ENCODE measurements at regions not wholly inside any gene's neighbourhood (a gene's known extent, or its start where the extent isn't known, plus 50 kb on each side); places are given as distances from the start of the nearest gene placed in this dataset.

DNA sequence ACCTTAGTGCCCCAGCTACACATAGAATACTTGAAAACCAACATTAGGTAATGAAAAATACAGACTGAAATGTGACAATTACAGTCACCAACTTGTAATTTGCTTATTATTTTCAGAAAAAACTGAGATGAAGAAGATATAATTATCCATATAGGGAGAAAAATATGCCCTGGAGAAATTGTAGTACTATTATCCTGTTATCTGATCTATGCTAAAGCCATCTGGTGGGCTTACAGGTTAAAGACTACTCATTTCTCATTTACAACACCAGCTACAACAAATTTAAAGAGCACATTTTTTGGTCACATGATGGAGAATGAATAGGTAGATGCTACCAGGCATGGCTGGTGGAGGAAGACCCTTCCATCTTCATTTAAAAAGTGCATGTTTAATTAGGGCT lies 79.6 kb upstream of the NYAP2 start (continued):
- TF ChIP-seq ARID2 (CRISPR knock-in tag; IDR thresholded peaks at IDR 0.05; ENCODE audit: borderline replicate concordance): no peak
- no peak for TF ChIP-seq DR1 (CRISPR knock-in tag; IDR thresholded peaks at IDR 0.05)
- TF ChIP-seq RFX3 (CRISPR knock-in tag; IDR thresholded peaks at IDR 0.05): no peak
- TF ChIP-seq, protein P1, sequence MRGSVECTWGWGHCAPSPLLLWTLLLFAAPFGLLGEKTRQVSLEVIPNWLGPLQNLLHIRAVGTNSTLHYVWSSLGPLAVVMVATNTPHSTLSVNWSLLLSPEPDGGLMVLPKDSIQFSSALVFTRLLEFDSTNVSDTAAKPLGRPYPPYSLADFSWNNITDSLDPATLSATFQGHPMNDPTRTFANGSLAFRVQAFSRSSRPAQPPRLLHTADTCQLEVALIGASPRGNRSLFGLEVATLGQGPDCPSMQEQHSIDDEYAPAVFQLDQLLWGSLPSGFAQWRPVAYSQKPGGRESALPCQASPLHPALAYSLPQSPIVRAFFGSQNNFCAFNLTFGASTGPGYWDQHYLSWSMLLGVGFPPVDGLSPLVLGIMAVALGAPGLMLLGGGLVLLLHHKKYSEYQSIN (CRISPR knock-in tag; IDR thresholded peaks at IDR 0.05; ENCODE audit: borderline replicate concordance): no peak
- TF ChIP-seq FOXO4 (CRISPR knock-in tag; conservative IDR thresholded peaks at IDR 0.05): no peak
- TF ChIP-seq BHLHE40 (IDR thresholded peaks at IDR 0.05; ENCODE audit: low read length): no peak
- no peak for TF ChIP-seq TRIM24 (CRISPR knock-in tag; IDR thresholded peaks at IDR 0.05)
- TF ChIP-seq, protein P2, sequence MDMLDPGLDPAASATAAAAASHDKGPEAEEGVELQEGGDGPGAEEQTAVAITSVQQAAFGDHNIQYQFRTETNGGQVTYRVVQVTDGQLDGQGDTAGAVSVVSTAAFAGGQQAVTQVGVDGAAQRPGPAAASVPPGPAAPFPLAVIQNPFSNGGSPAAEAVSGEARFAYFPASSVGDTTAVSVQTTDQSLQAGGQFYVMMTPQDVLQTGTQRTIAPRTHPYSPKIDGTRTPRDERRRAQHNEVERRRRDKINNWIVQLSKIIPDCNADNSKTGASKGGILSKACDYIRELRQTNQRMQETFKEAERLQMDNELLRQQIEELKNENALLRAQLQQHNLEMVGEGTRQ (IDR thresholded peaks at IDR 0.05; ENCODE audit: low read depth, low read length): no peak
- TF ChIP-seq, protein P2 (CRISPR knock-in tag; IDR thresholded peaks at IDR 0.05; ENCODE audit: borderline replicate concordance): no peak

DNA sequence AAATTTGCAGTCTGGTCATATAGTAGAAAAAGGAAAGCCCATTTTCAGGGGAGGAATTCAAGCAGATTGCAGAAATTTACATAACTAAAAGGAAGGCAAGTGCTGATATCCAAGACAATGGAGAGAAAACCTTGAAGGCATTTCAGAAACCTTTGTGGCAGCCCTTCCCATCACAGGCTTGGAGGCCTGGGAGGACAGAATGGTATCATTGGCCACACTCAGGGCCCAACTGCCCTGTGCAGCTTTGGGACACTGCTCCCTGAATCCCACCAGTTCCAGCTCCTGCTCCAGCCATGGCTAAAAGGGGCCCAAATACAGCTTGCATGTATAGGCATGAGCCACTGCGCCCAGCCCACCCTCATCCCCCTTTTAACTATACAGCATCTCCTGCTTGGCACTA lies 81.1 kb upstream of the NYAP2 start:
- no peak for DNase-seq (ENCODE audit: low spot score)
- Histone ChIP-seq H2AFZ (ENCODE audit: low read length) (no peak overlapping the region), H3K9ac (ENCODE audit: insufficient read depth, low read depth, low read length) (no peak overlapping the region), H3K4me2 (ENCODE audit: low read depth, low read length) (no peak overlapping the region), H3K27ac (ENCODE audit: extremely low read length, insufficient read depth, low read length) (no peak overlapping the region), H3K9me3 (ENCODE audit: low read length) (peaks cover 70% of the 10 kb centered on the region), H3K27me3 (ENCODE audit: control insufficient read depth in 1 of 2, insufficient read depth in 2 of 2, low read length in 2 of 2) (no peaks in the 10 kb centered on the region), H3K4me1 (ENCODE audit: insufficient read depth, low read length) (no peaks in the 10 kb centered on the region), H3K4me3 (replicated peaks in 1 of 3; ENCODE audit: insufficient read depth in 1 of 3, low read depth in 2 of 3, low read length in 3 of 3) (no peak overlapping the region), H4K20me1 (ENCODE audit: insufficient read depth, low read length) (no peaks in the 10 kb centered on the region), H3K36me3 (replicated peaks in 1 of 2; ENCODE audit: control insufficient read depth in 1 of 2, insufficient read depth in 2 of 2, low read length in 2 of 2) (no peaks in the 10 kb centered on the region), H3K79me2 (ENCODE audit: insufficient read depth, low read length) (no peaks in the 10 kb centered on the region)
- BruUV-seq (replicated peaks): no TSS peak
- TF ChIP-seq MTF2 (CRISPR knock-in tag; IDR thresholded peaks at IDR 0.05; ENCODE audit: borderline replicate concordance) (no peak), HMG20B (CRISPR knock-in tag; conservative IDR thresholded peaks at IDR 0.05) (no peak), ZZZ3 (CRISPR knock-in tag; IDR thresholded peaks at IDR 0.05; ENCODE audit: borderline replicate concordance) (no peak), SNAI1 (CRISPR knock-in tag; IDR thresholded peaks at IDR 0.05; ENCODE audit: borderline replicate concordance) (no peak), HES4 (CRISPR knock-in tag; IDR thresholded peaks at IDR 0.05; ENCODE audit: borderline replicate concordance) (no peak)
- no peak for ATAC-seq
- WGBS (ENCODE audit: low lambda C conversion rate): 0% methylated on average over 1 of the region's 1 CpG
- in situ Hi-C loops (cut with HindIII; ENCODE audit: extremely low pct_ligation_motif_present, low pct_unique_long_range_greater_than_20kb): no loop called here
- intact Hi-C loops (cut with micrococcal nuclease; ENCODE audit: unreplicated experiment): no loop called here
- FAIRE-seq: no peak
- ChIA-PET POLR2A (no interaction called here), CTCF (ENCODE audit: low intra/inter-chr PET ratio, low total read pairs) (no interaction called here)
